HCT116 (cell line): ENCODE measurements at regions not wholly inside any gene's neighbourhood (a gene's known extent, or its start where the extent isn't known, plus 50 kb on each side); places are given as distances from the start of the nearest gene placed in this dataset.

ENCODE experiments used
- ATAC-seq: fragments of 200-7000 bp; cut with Tn5 transposase; 2 replicates; pipeline ENCODE4 v1.9.1; 2020; ENCODE audit warnings: mild to moderate bottlenecking, moderate library complexity
- BruUV-seq: library from RNA; stranded (reverse); fragments of 400-500 nt; replicated peaks from 2 replicates; lab custom pipeline; 2021; lab: Mats Ljungman, UMichigan
- CTCF ChIA-PET: fragments of 300-600 bp; sonication (Branson Sonifier 250); formaldehyde crosslinking; loops from one replicate; lab custom pipeline; 2021; ENCODE audit warnings: antibody characterized with exemption; lab: Charles Lee
- POLR2A ChIA-PET: fragments of 300-600, 350-600 bp; sonication (Branson Sonifier 250); formaldehyde crosslinking; loops from one replicate; lab custom pipeline; 2021; ENCODE audit warnings: antibody characterized with exemption; lab: Charles Lee
- RAD21 ChIA-PET, 2 experiments: fragments of 300-600 bp; sonication (Branson Sonifier 250); formaldehyde crosslinking; loops; one replicate each; lab custom pipeline; 2023; ENCODE audit warnings: low total read pairs in 2 of 2; ENCODE audit not compliant: uncharacterized antibody in 2 of 2, unreplicated experiment in 2 of 2, low non-redundant PET in 1 of 2; lab: Charles Lee
- DNase-seq: peaks from one replicate; pipeline ENCODE4 v3.0.0-alpha.2; 2010; ENCODE audit warnings: low read depth, low spot score
- H2AFZ ChIP-seq: fragments of 200-600 bp; shearing (Covaris generic), sonication (generic); 2 replicates; pipeline ENCODE4 v1.6.1; 2017; ENCODE audit warnings: low read depth, mixed run types, mixed read lengths, antibody characterized with exemption, low read length; ENCODE audit not compliant: poor library complexity, severe bottlenecking
- H3K27ac ChIP-seq: 2 replicates; pipeline ENCODE4 v1.5.1; 2012; ENCODE audit warnings: low read depth, low read length
- H3K27me3 ChIP-seq: fragments of 200-600 bp; sonication (generic); 2 replicates; pipeline ENCODE4 v1.6.1; 2016; ENCODE audit warnings: mixed run types, low read length, mixed read lengths; ENCODE audit not compliant: insufficient read depth
- H3K36me3 ChIP-seq, 2 experiments: fragments of 200-500 bp in 1 of 2; fragments of 200-600 bp in 1 of 2; sonication (Bioruptor generic) in 1 of 2; sonication (generic) in 1 of 2; 2 replicates each; pipeline versions ENCODE4 v1.5.1 to v1.6.1; 2014 to 2016; ENCODE audit warnings: low read length in 2 of 2, inconsistent platforms in 1 of 2, mixed read lengths in 1 of 2, mixed run types in 1 of 2; ENCODE audit not compliant: insufficient read depth in 2 of 2, control insufficient read depth in 1 of 2
- H3K4me1 ChIP-seq, 2 experiments: fragments of 200-600 bp in 1 of 2; sonication (generic) in 1 of 2; 2 replicates each; pipeline versions ENCODE4 v1.5.1 to v1.6.1; 2012 to 2017; ENCODE audit warnings: low read length in 2 of 2, inconsistent platforms in 1 of 2, mild to moderate bottlenecking in 1 of 2, mixed read lengths in 1 of 2, mixed run types in 1 of 2, moderate library complexity in 1 of 2; ENCODE audit not compliant: insufficient read depth in 2 of 2, control insufficient read depth in 1 of 2
- H3K4me2 ChIP-seq: fragments of 200-600 bp; sonication (generic); 2 replicates; pipeline ENCODE4 v1.6.1; 2017; ENCODE audit warnings: mixed run types, low read length, mixed read lengths
- H3K4me3 ChIP-seq, 2 experiments: fragments of 200-600 bp in 1 of 2; sonication (generic) in 1 of 2; replicated peaks in 1 of 2; 2 replicates each; pipeline ENCODE4 v1.5.1; 2011 to 2016; ENCODE audit warnings: low read length in 2 of 2, control low read depth in 1 of 2, low read depth in 1 of 2, mild to moderate bottlenecking in 1 of 2, mixed read lengths in 1 of 2, mixed run types in 1 of 2
- H3K79me2 ChIP-seq: fragments of 200-600 bp; sonication (generic); 2 replicates; pipeline ENCODE4 v1.6.1; 2017; ENCODE audit warnings: mild to moderate bottlenecking, mixed run types, low read length, moderate library complexity, mixed read lengths; ENCODE audit not compliant: insufficient read depth
- H3K9ac ChIP-seq: fragments of 200-600 bp; sonication (generic); 2 replicates; pipeline ENCODE4 v1.6.1; 2016; ENCODE audit warnings: low read length, mixed read lengths
- H3K9me2 ChIP-seq: fragments of 200-600 bp; sonication (generic), shearing (Covaris generic); 2 replicates; pipeline ENCODE4 v1.6.1; 2017; ENCODE audit warnings: mixed run types, mild to moderate bottlenecking, moderate library complexity; ENCODE audit not compliant: insufficient read depth
- H3K9me3 ChIP-seq, 2 experiments: fragments of 200-500 bp in 1 of 2; fragments of 200-600 bp in 1 of 2; sonication (Bioruptor generic) in 1 of 2; sonication (generic) in 1 of 2; 2 replicates each; pipeline ENCODE4 v1.6.1; 2014 to 2017; ENCODE audit warnings: low read length in 2 of 2, mixed read lengths in 2 of 2, inconsistent platforms in 1 of 2, low read depth in 1 of 2, mild to moderate bottlenecking in 1 of 2, mixed run types in 1 of 2, moderate library complexity in 1 of 2; ENCODE audit not compliant: control insufficient read depth in 1 of 2, insufficient read depth in 1 of 2
- H4K20me1 ChIP-seq: fragments of 200-600 bp; sonication (generic), shearing (Covaris generic); 2 replicates; pipeline ENCODE4 v1.6.1; 2017; ENCODE audit warnings: mixed run types, mild to moderate bottlenecking, moderate library complexity; ENCODE audit not compliant: insufficient read depth
- CTCF ChIP-seq, 3 experiments: fragments of 200-600 bp in 1 of 3; sonication (generic) in 1 of 3; IDR thresholded peaks in 2 of 3; conservative IDR thresholded peaks in 1 of 3; 2 replicates each; pipeline ENCODE4 v1.5.1; 2012 to 2017; ENCODE audit warnings: low read depth in 2 of 3, low read length in 2 of 3, antibody characterized with exemption in 1 of 3, borderline replicate concordance in 1 of 3, control low read depth in 1 of 3, mild to moderate bottlenecking in 1 of 3, mixed read lengths in 1 of 3, mixed run types in 1 of 3, moderate library complexity in 1 of 3; ENCODE audit not compliant: insufficient read depth in 1 of 3
- FOSL1 ChIP-seq: IDR thresholded peaks from 2 replicates; pipeline ENCODE4 v1.6.1; 2012; ENCODE audit warnings: low read depth
- JUND ChIP-seq: IDR thresholded peaks from 2 replicates; pipeline ENCODE4 v1.6.1; 2012
- SP1 ChIP-seq: IDR thresholded peaks from 2 replicates; pipeline ENCODE4 v1.6.1; 2012; ENCODE audit warnings: low read depth
- SRF ChIP-seq: IDR thresholded peaks from 2 replicates; pipeline ENCODE4 v1.6.1; 2012; ENCODE audit warnings: low read depth
- ZNF274 ChIP-seq: fragments of 200-500 bp; sonication (Bioruptor generic); IDR thresholded peaks from 2 replicates; pipeline ENCODE4 v1.6.1; 2014; ENCODE audit warnings: mild to moderate bottlenecking, low read depth, low read length, inconsistent platforms
- intact Hi-C: fragments of 100-400 bp; cut with micrococcal nuclease; formaldehyde crosslinking; loops from 2 replicates; pipeline ENCODE4 v1.10.0; 2022

GRCh38 chr5:4215143-4215542 is 619.5 kb downstream of the IRX1 start:
- Histone ChIP-seq H4K20me1 (no peaks in the 10 kb centered on the region), H3K27ac (no peak overlapping the region), H3K9me3 (peaks cover 12 to 19% of the 10 kb centered on the region in 2 experiments; a peak in 2 of 4 replicates), H2AFZ (no peak overlapping the region), H3K9me2 (no peaks in the 10 kb centered on the region), H3K79me2 (no peaks in the 10 kb centered on the region), H3K27me3 (no peaks in the 10 kb centered on the region), H3K4me2 (no peak overlapping the region), H3K4me3 (no peak overlapping the region), H3K9ac (no peak overlapping the region), H3K4me1 (no peaks in the 10 kb centered on the region), H3K36me3 (no peaks in the 10 kb centered on the region)
- no peak for ATAC-seq
- ChIA-PET POLR2A (no interaction called here), RAD21 (no interaction called here), CTCF (no interaction called here)
- intact Hi-C loops: no loop called here
- DNase-seq: no peak
- BruUV-seq: no TSS peak
- TF ChIP-seq SP1 (no peak), CTCF (IDR thresholded peaks at IDR 0.05 in 2 of 3, conservative IDR thresholded peaks at IDR 0.05 in 1 of 3; ENCODE audit: borderline replicate concordance in 1 of 3, insufficient read depth in 1 of 3, low read depth in 2 of 3, low read length in 2 of 3) (no peak), SRF (no peak), ZNF274 (no peak)
- TF ChIP-seq, all 23 proteins: peak for 0

DNA sequence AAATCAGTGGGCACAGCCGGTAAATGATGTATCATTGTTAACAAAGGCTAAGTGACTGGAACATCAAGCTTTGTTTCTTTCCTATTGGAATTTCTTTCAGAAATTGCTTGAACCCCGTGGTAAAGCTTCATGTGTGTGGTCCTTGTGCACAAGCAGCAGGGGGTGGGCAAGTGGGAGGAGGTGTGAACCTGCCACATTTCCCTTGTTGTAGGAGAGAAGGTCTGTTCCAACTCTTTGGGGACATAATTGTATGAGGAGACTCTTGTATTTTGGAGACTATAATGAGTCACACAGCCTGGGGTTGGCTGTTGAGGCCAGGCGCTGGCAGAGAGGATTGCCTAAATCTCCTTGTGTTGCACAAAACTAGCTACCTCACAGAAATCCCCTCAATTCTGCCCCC is 620.5 kb downstream of the IRX1 start:
- Histone ChIP-seq H3K4me3 (no peak overlapping the region), H3K9me2 (no peaks in the 10 kb centered on the region), H3K27ac (no peak overlapping the region), H3K9me3 (peaks cover 12 to 19% of the 10 kb centered on the region in 2 experiments; a peak in 2 of 4 replicates), H3K36me3 (no peaks in the 10 kb centered on the region), H3K27me3 (no peaks in the 10 kb centered on the region), H4K20me1 (no peaks in the 10 kb centered on the region), H3K9ac (no peak overlapping the region)
- DNase-seq: no peak
- CTCF ChIA-PET: no interaction called here
- POLR2A ChIA-PET: no interaction called here
- RAD21 ChIA-PET: no interaction called here
- TF ChIP-seq JUND (no peak), FOSL1 (no peak)
- TF ChIP-seq, all 23 proteins: peak for 0
- no TSS peak for BruUV-seq
- H2AFZ ChIP-seq: no peak overlapping the region
- no peak overlapping the region for H3K4me2 ChIP-seq
- ATAC-seq: no peak
- H3K4me1 ChIP-seq: no peaks in the 10 kb centered on the region
- H3K79me2 ChIP-seq: no peaks in the 10 kb centered on the region
- intact Hi-C loops: no loop called here
